Uterus (tissue), 3 donors: ENCODE measurements at regions not wholly inside any gene's neighbourhood (a gene's known extent, or its start where the extent isn't known, plus 50 kb on each side); places are given as distances from the start of the nearest gene placed in this dataset.

Experiments used
- DNase-seq, 2 donors: peaks; one replicate each; pipeline ENCODE4 v3.0.0-alpha.2; 2019 to 2020
- H3K27ac ChIP-seq, 2 donors: fragments of 200-600 bp; sonication (generic); 1 replicate in 1 of 2; 2 replicates in 1 of 2; pipeline ENCODE4 v1.5.1; 2016 to 2018
- H3K27me3 ChIP-seq, 2 donors: fragments of 200-600 bp; sonication (generic); one replicate each; pipeline ENCODE4 v1.5.1; 2018 to 2019; ENCODE audit warnings: control low read depth in 1 of 2
- H3K36me3 ChIP-seq, 2 donors: fragments of 200-600 bp; sonication (generic); one replicate each; pipeline ENCODE4 v1.5.1; 2019; ENCODE audit warnings: control low read depth in 1 of 2
- H3K4me1 ChIP-seq, 2 donors: fragments of 200-600 bp; sonication (generic); one replicate each; pipeline ENCODE4 v1.5.1; 2018 to 2019; ENCODE audit warnings: control low read depth in 1 of 2
- H3K4me3 ChIP-seq, 2 donors: fragments of 200-600 bp; sonication (generic); 1 replicate in 1 of 2; 2 replicates in 1 of 2; pipeline ENCODE4 v1.5.1; 2018 to 2019; ENCODE audit warnings: mild to moderate bottlenecking in 1 of 2
- H3K9me3 ChIP-seq, 2 donors: fragments of 200-600 bp; sonication (generic); one replicate each; pipeline ENCODE4 v1.5.1; 2019; ENCODE audit warnings: control low read depth in 1 of 2
- CTCF ChIP-seq, 4 experiments: fragments of 200-600 bp in 2 of 4; fragments of 450-650 bp in 2 of 4; sonication (generic) in 2 of 4; IDR thresholded peaks; one replicate each; pipeline ENCODE4 v1.5.1; 2016 to 2019; ENCODE audit warnings: antibody characterized with exemption in 4 of 4, mild to moderate bottlenecking in 2 of 4, moderate library complexity in 1 of 4
- POLR2A ChIP-seq, 2 donors: fragments of 450-650 bp; IDR thresholded peaks; one replicate each; pipeline ENCODE4 v1.6.1; 2016; ENCODE audit warnings: antibody characterized with exemption in 2 of 2, mild to moderate bottlenecking in 1 of 2, moderate library complexity in 1 of 2
- intact Hi-C: fragments of 100-400 bp; cut with DNase I; formaldehyde crosslinking; loops from one replicate; pipeline ENCODE4 v1.15.1; 2023; ENCODE audit warnings: low total_unique reads
- donor health status: DM: yes; HTN: yes; CAD: no.

DNA sequence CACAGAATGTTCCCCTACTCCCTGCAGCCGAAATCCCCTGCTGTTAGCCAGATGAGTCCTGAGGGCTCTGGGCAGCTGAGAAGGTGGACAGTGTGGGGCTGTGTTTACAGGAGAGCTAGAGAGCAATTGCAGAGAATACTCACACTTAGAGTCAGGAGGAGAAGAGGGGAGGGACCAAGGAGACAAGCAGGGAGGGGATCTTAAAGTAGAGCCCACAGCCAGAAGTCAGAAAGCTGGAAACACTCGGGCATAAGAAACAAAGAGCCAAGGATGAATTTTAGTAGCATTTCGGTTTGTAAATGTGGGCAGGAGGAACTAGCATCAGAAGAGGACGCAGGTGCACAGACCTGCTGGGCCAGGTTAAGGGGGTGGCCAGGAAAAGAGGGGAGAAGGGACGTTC lies 1435.9 kb downstream of the BRD1 start:
- no peaks in the 10 kb centered on the region for H3K36me3 ChIP-seq
- H3K27ac ChIP-seq: no peak overlapping the region
- no peaks in the 10 kb centered on the region for H3K4me1 ChIP-seq
- no peak for DNase-seq
- no peaks in the 10 kb centered on the region for H3K27me3 ChIP-seq
- H3K4me3 ChIP-seq: no peak overlapping the region
- no peaks in the 10 kb centered on the region for H3K9me3 ChIP-seq
- intact Hi-C loops: no loop called here
- TF ChIP-seq CTCF (IDR thresholded peaks at IDR 0.05): no peak
- no peak for TF ChIP-seq POLR2A (IDR thresholded peaks at IDR 0.05)

GRCh38 chr22:48391171-48391711 lies 1436.4 kb downstream of the BRD1 start:
- Histone ChIP-seq H3K4me1 (no peaks in the 10 kb centered on the region), H3K27me3 (no peaks in the 10 kb centered on the region), H3K27ac (no peak overlapping the region), H3K36me3 (no peaks in the 10 kb centered on the region), H3K9me3 (no peaks in the 10 kb centered on the region), H3K4me3 (no peak overlapping the region)
- DNase-seq: no peak
- intact Hi-C loops: no loop called here
- TF ChIP-seq CTCF (IDR thresholded peaks at IDR 0.05) (no peak), POLR2A (IDR thresholded peaks at IDR 0.05) (no peak)

DNA sequence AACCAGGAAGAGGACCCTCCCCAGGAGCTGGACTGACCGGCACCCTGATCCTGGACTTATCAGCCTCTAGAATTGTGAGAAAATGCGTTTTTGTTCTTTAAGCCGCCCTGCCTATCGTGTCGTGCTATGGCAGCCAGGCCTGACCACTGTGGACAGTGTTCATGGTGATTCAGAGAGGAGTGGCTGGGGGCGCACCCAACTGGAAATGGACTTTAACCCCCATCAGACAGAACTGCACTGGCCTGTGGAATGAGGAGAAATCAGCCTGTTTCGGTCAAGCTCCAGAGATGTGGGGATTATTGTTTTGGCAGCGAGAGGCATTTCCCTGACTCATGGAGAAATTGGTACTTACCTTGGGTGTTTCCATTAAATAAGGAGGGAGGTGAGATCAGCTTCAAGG lies 1437.8 kb downstream of the BRD1 start:
- DNase-seq: no peak
- intact Hi-C loops: no loop called here
- TF ChIP-seq POLR2A (IDR thresholded peaks at IDR 0.05): no peak
- no peak for TF ChIP-seq CTCF (IDR thresholded peaks at IDR 0.05)
- Histone ChIP-seq H3K27me3 (no peaks in the 10 kb centered on the region), H3K4me1 (no peaks in the 10 kb centered on the region), H3K9me3 (peaks cover 0 to 7% of the 10 kb centered on the region in 2 donors), H3K27ac (no peak overlapping the region), H3K4me3 (no peak overlapping the region), H3K36me3 (no peaks in the 10 kb centered on the region)

DNA sequence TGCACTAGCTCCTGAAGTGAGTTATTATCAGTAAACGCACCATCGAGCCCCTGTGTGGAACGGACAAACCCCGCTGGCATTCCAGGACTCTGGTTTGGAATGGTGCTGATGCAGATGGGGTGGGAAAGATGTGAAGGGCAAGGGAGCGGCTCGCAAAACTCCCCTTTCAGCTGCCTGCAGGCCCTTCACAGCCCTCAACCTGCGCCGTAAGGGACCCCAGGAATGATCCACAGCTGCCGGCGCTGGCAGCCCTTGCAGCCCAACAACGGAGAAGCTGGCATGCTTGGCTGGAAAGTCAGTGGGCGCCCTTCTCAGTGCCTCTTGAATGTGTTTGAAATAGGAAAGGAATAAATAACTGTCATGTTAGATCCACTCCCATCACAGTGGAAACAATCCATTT lies 1445.5 kb downstream of the BRD1 start:
- DNase-seq: no peak
- H3K27ac ChIP-seq: no peak overlapping the region
- H3K4me1 ChIP-seq: no peaks in the 10 kb centered on the region
- H3K36me3 ChIP-seq: no peaks in the 10 kb centered on the region
- H3K9me3 ChIP-seq: peaks cover 0 to 7% of the 10 kb centered on the region in 2 donors
- H3K4me3 ChIP-seq: no peak overlapping the region
- H3K27me3 ChIP-seq: no peaks in the 10 kb centered on the region
- intact Hi-C loops: no loop called here
- TF ChIP-seq CTCF (IDR thresholded peaks at IDR 0.05) (no peak), POLR2A (IDR thresholded peaks at IDR 0.05) (no peak)

DNA sequence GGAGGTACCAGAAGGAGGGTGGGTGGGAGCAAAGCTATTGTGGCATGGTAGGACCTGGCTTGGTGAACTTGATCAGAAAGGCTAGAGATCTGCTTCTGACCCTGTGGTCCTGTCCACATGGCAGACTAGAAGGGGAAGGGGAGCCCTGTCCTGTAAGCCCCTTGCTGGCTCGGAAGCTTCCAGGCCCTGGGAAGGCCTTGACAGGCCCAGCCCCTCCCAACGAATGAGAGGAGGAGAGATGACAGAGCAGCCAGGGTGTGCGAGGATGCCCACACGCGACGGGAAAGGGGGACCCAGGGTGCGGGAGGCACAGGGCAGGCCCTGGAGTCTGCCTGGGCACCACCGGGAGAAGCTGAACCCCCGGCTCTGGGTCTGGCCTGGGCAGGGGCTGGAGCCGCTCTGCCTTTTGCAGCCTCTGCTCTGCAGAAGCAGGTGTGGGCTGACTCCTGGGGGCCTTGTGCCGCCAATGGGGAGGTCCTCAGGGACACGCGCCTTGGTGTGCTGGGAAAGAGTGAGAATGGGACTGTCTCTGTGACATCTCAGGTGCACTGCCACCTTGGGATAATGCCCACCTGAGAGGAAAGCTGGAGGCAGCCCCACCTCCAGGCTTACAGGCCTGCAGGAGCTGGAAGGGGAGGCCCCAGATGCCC lies 1447.5 kb downstream of the BRD1 start:
- no peak overlapping the region for H3K27ac ChIP-seq
- H3K27me3 ChIP-seq: no peaks in the 10 kb centered on the region
- intact Hi-C loops: no loop called here
- no peak overlapping the region for H3K4me3 ChIP-seq
- H3K9me3 ChIP-seq: peaks cover 0 to under 1% of the 10 kb centered on the region in 2 donors
- H3K4me1 ChIP-seq: no peaks in the 10 kb centered on the region
- TF ChIP-seq CTCF (IDR thresholded peaks at IDR 0.05) (no peak), POLR2A (IDR thresholded peaks at IDR 0.05) (no peak)
- no peaks in the 10 kb centered on the region for H3K36me3 ChIP-seq
- DNase-seq: no peak
